ENCODE measurements at regions not wholly inside any gene's neighbourhood (a gene's known extent, or its start where the extent isn't known, plus 50 kb on each side); places are given as distances from the start of the nearest gene placed in this dataset.

DNA sequence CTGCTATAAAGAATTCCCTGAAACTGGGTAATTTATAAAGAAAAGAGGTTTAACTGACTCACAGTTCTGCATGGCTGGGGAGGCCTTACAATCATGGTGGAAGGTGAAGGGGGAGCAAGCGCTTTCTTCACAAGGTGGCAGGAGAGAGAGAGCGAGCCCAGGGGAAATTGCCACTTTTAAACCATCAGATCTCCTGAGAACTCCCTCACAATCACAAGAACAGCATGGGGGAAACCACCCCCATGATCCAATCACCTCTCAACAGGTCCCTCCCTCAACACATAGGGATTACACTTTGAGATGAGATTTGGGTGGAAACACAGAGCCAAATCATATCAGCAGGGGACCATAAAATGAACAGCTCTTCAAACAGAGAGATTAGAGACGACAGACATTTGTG, 198.6 kb downstream of the MAGEB5 start:
- FAIRE-seq (no peak), DNase-seq (ENCODE audit: insufficient read length, low spot score) (no peak)

- no peak for FAIRE-seq
Observed at GRCh38 chrX:26411045-26411444, 195.1 kb downstream of the MAGEB5 start.

GRCh38 chrX:26409636-26410035, 193.7 kb downstream of the MAGEB5 start:
- no peak for FAIRE-seq
- no peak for DNase-seq (ENCODE audit: insufficient read length, low spot score)

More at GRCh38 chrX:26411045-26411444, 195.1 kb downstream of the MAGEB5 start:
- DNase-seq (ENCODE audit: insufficient read length, low spot score): no peak

- DNase-seq (ENCODE audit: insufficient read length, low spot score) (no peak), FAIRE-seq (peak; percentile 20)
Observed at GRCh38 chrX:26387906-26388305, 171.9 kb downstream of the MAGEB5 start.

- FAIRE-seq (no peak), DNase-seq (ENCODE audit: insufficient read length, low spot score) (no peak)
Observed at GRCh38 chrX:26376037-26376708, 160.2 kb downstream of the MAGEB5 start.

DNA sequence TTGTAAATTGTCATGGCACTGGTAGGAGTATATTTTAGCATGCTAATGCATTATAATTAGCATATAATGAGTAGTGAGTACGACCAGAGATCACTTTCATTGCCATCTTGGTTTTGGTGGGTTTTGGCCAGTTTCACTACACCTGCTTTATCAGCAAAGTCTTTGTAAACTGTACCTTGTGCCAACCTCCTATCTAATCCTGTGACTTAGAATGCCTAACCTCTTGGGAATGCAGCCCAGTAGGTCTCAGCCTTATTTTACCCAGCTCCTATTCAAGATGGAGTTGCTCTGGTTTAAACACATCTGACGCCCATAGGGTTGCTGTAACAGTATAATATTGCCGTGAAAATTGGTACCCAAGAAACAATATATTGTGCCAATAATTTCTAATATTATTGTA, 159.4 kb downstream of the MAGEB5 start:
- FAIRE-seq (no peak), DNase-seq (ENCODE audit: insufficient read length, low spot score) (no peak)

GRCh38 chrX:26373829-26374228, 157.9 kb downstream of the MAGEB5 start:
- FAIRE-seq (no peak), DNase-seq (ENCODE audit: insufficient read length, low spot score) (no peak)

DNA sequence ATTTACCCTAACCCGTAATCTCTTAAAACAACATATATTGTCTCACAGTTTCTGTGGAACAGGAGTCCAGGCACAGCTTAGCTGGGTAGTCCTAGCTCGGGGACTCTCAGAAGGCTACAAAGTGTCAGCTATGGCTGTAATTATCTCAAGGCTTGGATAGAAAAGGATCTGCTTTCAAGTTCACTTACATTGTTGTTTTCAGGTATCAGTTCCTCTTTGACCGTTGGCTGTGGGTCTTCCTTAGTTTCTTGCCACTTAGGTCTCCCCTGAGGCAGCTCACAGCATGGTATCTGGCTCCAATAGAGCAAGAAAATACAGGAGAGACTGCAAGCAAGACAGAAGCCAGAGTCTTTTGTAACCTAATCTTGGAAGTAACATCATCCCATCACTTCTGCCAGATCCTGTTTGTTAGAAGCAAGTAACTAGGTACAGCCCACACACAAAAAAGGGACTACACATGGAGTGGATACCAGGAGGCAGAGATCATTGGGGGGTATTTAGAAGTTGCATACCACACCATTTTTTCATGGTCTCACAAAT, 137.0 kb downstream of the MAGEB5 start:
- DNase-seq (ENCODE audit: insufficient read length, low spot score) (no peak), FAIRE-seq (no peak)

- DNase-seq (ENCODE audit: insufficient read length, low spot score) (no peak), FAIRE-seq (no peak)
Observed at GRCh38 chrX:26347171-26347570, 131.2 kb downstream of the MAGEB5 start.

- no peak for FAIRE-seq
- no peak for DNase-seq (ENCODE audit: insufficient read length, low spot score)
Observed at GRCh38 chrX:26334232-26334631, 118.3 kb downstream of the MAGEB5 start.

GRCh38 chrX:26328608-26329319, 112.8 kb downstream of the MAGEB5 start:
- DNase-seq (ENCODE audit: insufficient read length, low spot score): no peak

GRCh38 chrX:26309262-26309661, 93.3 kb downstream of the MAGEB5 start:
- no peak for DNase-seq (ENCODE audit: insufficient read length, low spot score)
- no peak for FAIRE-seq

More at GRCh38 chrX:26328608-26329319, 112.8 kb downstream of the MAGEB5 start:
- no peak for FAIRE-seq

GRCh38 chrX:26295425-26295824, 79.5 kb downstream of the MAGEB5 start:
- no peak for FAIRE-seq

DNA sequence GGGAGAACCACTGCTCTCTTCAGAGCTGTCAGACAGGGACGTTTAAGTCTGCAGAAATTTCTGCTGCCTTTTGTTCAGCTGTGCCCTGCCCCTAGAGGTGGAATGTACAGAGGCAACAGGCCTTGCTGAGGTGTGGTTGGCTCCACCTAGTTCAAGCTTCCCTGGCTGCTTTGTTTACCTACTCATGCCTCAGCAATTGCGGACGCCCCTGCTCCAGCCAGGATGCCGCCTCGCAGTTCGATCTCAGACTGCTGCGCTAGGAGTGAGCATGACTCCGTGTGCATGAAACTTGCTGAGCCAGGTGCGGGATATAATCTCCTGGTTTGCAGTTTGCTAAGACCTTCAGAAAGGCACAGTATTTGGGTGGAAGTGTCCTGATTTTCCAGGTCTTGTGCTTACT, 70.9 kb downstream of the MAGEB5 start:
- FAIRE-seq: no peak
- DNase-seq (ENCODE audit: insufficient read length, low spot score): no peak

More at GRCh38 chrX:26295425-26295824, 79.5 kb downstream of the MAGEB5 start:
- no peak for DNase-seq (ENCODE audit: insufficient read length, low spot score)
